ENCODE measurements at regions not wholly inside any gene's neighbourhood (a gene's known extent, or its start where the extent isn't known, plus 50 kb on each side); places are given as distances from the start of the nearest gene placed in this dataset.

- no peak overlapping the region for H3K4me3 Mint-ChIP-seq
- no peaks in the 10 kb centered on the region for H3K9me3 Mint-ChIP-seq
- no peaks in the 10 kb centered on the region for H3K36me3 Mint-ChIP-seq (ENCODE audit: low read depth)
- no peak overlapping the region for H3K27ac Mint-ChIP-seq
- no peaks in the 10 kb centered on the region for H3K4me1 Mint-ChIP-seq
- no peak for TF ChIP-seq CTCF (IDR thresholded peaks at IDR 0.05; ENCODE audit: unreplicated experiment in 3 of 3)
- no peaks in the 10 kb centered on the region for H3K27me3 Mint-ChIP-seq (ENCODE audit: low read depth)
These were observed 365.3 kb downstream of the SATB2 start for GRCh38 chr2:199092419-199092818.

- Mint-ChIP-seq H3K27me3 (ENCODE audit: low read depth) (no peaks in the 10 kb centered on the region), H3K4me3 (no peak overlapping the region), H3K4me1 (no peaks in the 10 kb centered on the region), H3K36me3 (ENCODE audit: low read depth) (no peaks in the 10 kb centered on the region), H3K9me3 (no peaks in the 10 kb centered on the region), H3K27ac (no peak overlapping the region)
- TF ChIP-seq CTCF (IDR thresholded peaks at IDR 0.05; ENCODE audit: unreplicated experiment in 3 of 3): no peak
These were observed 372.5 kb downstream of the SATB2 start for GRCh38 chr2:199085261-199085660.

- Mint-ChIP-seq H3K27me3 (ENCODE audit: low read depth) (no peaks in the 10 kb centered on the region), H3K36me3 (ENCODE audit: low read depth) (no peaks in the 10 kb centered on the region), H3K9me3 (peaks cover 6% of the 10 kb centered on the region), H3K27ac (no peak overlapping the region), H3K4me1 (no peaks in the 10 kb centered on the region), H3K4me3 (no peak overlapping the region)
- no peak for TF ChIP-seq CTCF (IDR thresholded peaks at IDR 0.05; ENCODE audit: unreplicated experiment in 3 of 3)
These were observed 387.3 kb downstream of the SATB2 start for GRCh38 chr2:199070322-199070949.

DNA sequence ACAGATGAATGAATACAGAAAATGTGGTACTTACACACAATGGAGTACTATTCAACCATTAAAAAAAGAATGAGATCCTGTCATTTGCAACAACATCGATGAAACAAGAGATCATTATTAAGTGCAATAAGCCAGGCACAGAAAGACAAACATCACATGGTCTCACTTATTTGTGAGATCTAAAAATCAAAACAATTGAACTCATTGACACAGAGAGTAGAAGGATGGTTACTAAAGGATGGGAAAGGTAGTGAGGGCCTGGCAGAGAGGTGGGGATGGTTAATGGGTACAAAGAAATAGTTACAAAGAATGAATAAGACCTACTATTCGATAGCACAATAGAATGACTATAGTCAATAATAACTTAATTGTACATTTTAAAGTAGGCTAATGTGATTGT lies 393.5 kb downstream of the SATB2 start:
- no peaks in the 10 kb centered on the region for H3K4me1 Mint-ChIP-seq
- H3K27me3 Mint-ChIP-seq (ENCODE audit: low read depth): no peaks in the 10 kb centered on the region
- no peak for TF ChIP-seq CTCF (IDR thresholded peaks at IDR 0.05; ENCODE audit: unreplicated experiment in 3 of 3)
- H3K36me3 Mint-ChIP-seq (ENCODE audit: low read depth): no peaks in the 10 kb centered on the region
- H3K9me3 Mint-ChIP-seq: peaks cover 20% of the 10 kb centered on the region
- H3K4me3 Mint-ChIP-seq: no peak overlapping the region
- no peak overlapping the region for H3K27ac Mint-ChIP-seq

GRCh38 chr2:199057936-199058335 lies 399.8 kb downstream of the SATB2 start:
- H3K4me3 Mint-ChIP-seq: no peak overlapping the region
- peaks cover 16% of the 10 kb centered on the region for H3K9me3 Mint-ChIP-seq
- TF ChIP-seq CTCF (IDR thresholded peaks at IDR 0.05; ENCODE audit: unreplicated experiment in 3 of 3): no peak
- no peaks in the 10 kb centered on the region for H3K27me3 Mint-ChIP-seq (ENCODE audit: low read depth)
- no peaks in the 10 kb centered on the region for H3K36me3 Mint-ChIP-seq (ENCODE audit: low read depth)
- H3K4me1 Mint-ChIP-seq: no peaks in the 10 kb centered on the region
- no peak overlapping the region for H3K27ac Mint-ChIP-seq

DNA sequence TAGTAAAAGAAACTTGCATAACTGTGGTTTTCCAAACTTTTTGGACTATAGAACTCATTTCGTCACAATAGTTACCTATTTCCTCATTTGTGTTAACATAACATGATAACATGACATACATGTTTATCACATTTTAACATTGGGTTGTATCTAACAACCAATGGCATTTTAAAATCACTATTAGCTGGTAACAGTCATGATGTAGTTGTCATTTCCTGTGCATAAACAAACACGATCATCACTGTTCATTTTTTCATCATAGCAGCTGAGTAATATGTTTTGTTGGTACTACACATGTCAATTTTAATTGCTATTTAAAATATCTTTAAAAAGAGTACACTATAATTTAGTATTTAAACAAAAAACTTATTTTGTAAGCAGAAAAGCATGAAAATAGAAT lies 402.4 kb downstream of the SATB2 start:
- no peak overlapping the region for H3K27ac Mint-ChIP-seq
- H3K27me3 Mint-ChIP-seq (ENCODE audit: low read depth): no peaks in the 10 kb centered on the region
- peaks cover 5% of the 10 kb centered on the region for H3K9me3 Mint-ChIP-seq

More for the DNA sequence above, 402.4 kb downstream of the SATB2 start:
- no peak overlapping the region for H3K4me3 Mint-ChIP-seq
- TF ChIP-seq CTCF (IDR thresholded peaks at IDR 0.05; ENCODE audit: unreplicated experiment in 3 of 3): no peak
- H3K36me3 Mint-ChIP-seq (ENCODE audit: low read depth): no peaks in the 10 kb centered on the region
- H3K4me1 Mint-ChIP-seq: no peaks in the 10 kb centered on the region
